OCI-LY1 (cell line): ENCODE measurements at regions not wholly inside any gene's neighbourhood (a gene's known extent, or its start where the extent isn't known, plus 50 kb on each side); places are given as distances from the start of the nearest gene placed in this dataset.

Experiments
- H2AFZ ChIP-seq: fragments of 200-600 bp; sonication (generic), shearing (Covaris generic); 2 replicates; pipeline ENCODE4 v1.6.0; 2014; ENCODE audit warnings: antibody characterized with exemption, mild to moderate bottlenecking, low read length
- H3F3A ChIP-seq: fragments of 200-600 bp; sonication (generic), shearing (Covaris generic); 2 replicates; pipeline ENCODE4 v1.6.0; 2014; ENCODE audit warnings: mild to moderate bottlenecking, antibody characterized with exemption, low read length, moderate library complexity; ENCODE audit not compliant: insufficient read depth
- H3K27ac ChIP-seq: fragments of 200-600 bp; sonication (generic); 2 replicates; pipeline ENCODE4 v1.5.1; 2014; ENCODE audit warnings: low read length, mixed run types, mild to moderate bottlenecking, low read depth; ENCODE audit not compliant: poor library complexity, severe bottlenecking
- H3K27me3 ChIP-seq: fragments of 200-600 bp; sonication (generic); 2 replicates; pipeline ENCODE4 v1.6.0; 2014; ENCODE audit warnings: antibody characterized with exemption, mild to moderate bottlenecking, low read length, moderate library complexity; ENCODE audit not compliant: insufficient read depth
- H3K36me3 ChIP-seq: fragments of 200-600 bp; sonication (generic); 2 replicates; pipeline ENCODE4 v1.6.1; 2014; ENCODE audit warnings: mild to moderate bottlenecking, antibody characterized with exemption, low read length, moderate library complexity, mixed read lengths; ENCODE audit not compliant: insufficient read depth
- H3K4me1 ChIP-seq: fragments of 200-600 bp; sonication (generic); 2 replicates; pipeline ENCODE4 v1.5.1; 2014; ENCODE audit warnings: mild to moderate bottlenecking, low read length, moderate library complexity; ENCODE audit not compliant: insufficient read depth, severe bottlenecking
- H3K4me2 ChIP-seq: fragments of 200-600 bp; sonication (generic), shearing (Covaris generic); 2 replicates; pipeline ENCODE4 v1.6.1; 2014; ENCODE audit warnings: low read length
- H3K4me3 ChIP-seq: fragments of 200-600 bp; sonication (generic); 2 replicates; pipeline ENCODE4 v1.5.1; 2014; ENCODE audit warnings: low read length, low read depth, mild to moderate bottlenecking, mixed read lengths; ENCODE audit not compliant: poor library complexity, severe bottlenecking
- H3K79me2 ChIP-seq: fragments of 200-600 bp; shearing (Covaris generic); 2 replicates; pipeline ENCODE4 v1.6.1; 2016; ENCODE audit warnings: mixed run types, low read length, mixed read lengths; ENCODE audit not compliant: insufficient read depth
- H3K9ac ChIP-seq: fragments of 200-600 bp; sonication (generic), shearing (Covaris generic); 2 replicates; pipeline ENCODE4 v1.6.1; 2014; ENCODE audit warnings: mild to moderate bottlenecking, low read length, mixed read lengths
- H3K9me2 ChIP-seq: fragments of 200-600 bp; sonication (generic), shearing (Covaris generic); 2 replicates; pipeline ENCODE4 v1.6.1; 2014; ENCODE audit warnings: low read depth, mild to moderate bottlenecking, low read length, mixed read lengths
- H3K9me3 ChIP-seq: fragments of 200-600 bp; shearing (Covaris generic); 2 replicates; pipeline ENCODE4 v1.6.1; 2014; ENCODE audit warnings: low read length, mixed read lengths
- H4K20me1 ChIP-seq: fragments of 200-600 bp; sonication (generic), shearing (Covaris generic); 2 replicates; pipeline ENCODE4 v1.6.0; 2016; ENCODE audit warnings: mild to moderate bottlenecking, low read length; ENCODE audit not compliant: insufficient read depth
- CTCF ChIP-seq: fragments of 200-600 bp; sonication (generic), shearing (Covaris generic); IDR thresholded peaks from 2 replicates; pipeline ENCODE4 v1.5.1; 2017; ENCODE audit warnings: mild to moderate bottlenecking, antibody characterized with exemption, low read length, moderate library complexity, mixed read lengths
- EZH2 ChIP-seq: fragments of 200-600 bp; sonication (generic), shearing (Covaris generic); IDR thresholded peaks from 2 replicates; pipeline ENCODE4 v1.8.0; 2017; ENCODE audit warnings: borderline replicate concordance, mixed run types, mild to moderate bottlenecking, antibody characterized with exemption, low read length, moderate library complexity, mixed read lengths

- Histone ChIP-seq H3K9me2 (no peaks in the 10 kb centered on the region), H3K9me3 (no peaks in the 10 kb centered on the region), H3K4me1 (no peaks in the 10 kb centered on the region), H3K4me3 (no peak overlapping the region), H3K27me3 (no peaks in the 10 kb centered on the region), H3K36me3 (no peaks in the 10 kb centered on the region), H3F3A (no peaks in the 10 kb centered on the region), H3K27ac (no peak overlapping the region), H3K4me2 (no peak overlapping the region), H2AFZ (no peak overlapping the region), H3K9ac (no peak overlapping the region), H3K79me2 (no peaks in the 10 kb centered on the region), H4K20me1 (no peaks in the 10 kb centered on the region)
- no peak for TF ChIP-seq EZH2
- no peak for TF ChIP-seq CTCF
Measured at GRCh38 chr3:189490749-189491148, 140.4 kb upstream of the TP63 start.

GRCh38 chr3:189491831-189492230, 139.4 kb upstream of the TP63 start:
- no peak for TF ChIP-seq CTCF
- no peak for TF ChIP-seq EZH2
- Histone ChIP-seq H4K20me1 (no peaks in the 10 kb centered on the region), H3K36me3 (no peaks in the 10 kb centered on the region), H3K79me2 (no peaks in the 10 kb centered on the region), H3K4me1 (no peaks in the 10 kb centered on the region), H3K4me3 (no peak overlapping the region), H3K27me3 (no peaks in the 10 kb centered on the region), H2AFZ (no peak overlapping the region), H3K27ac (no peak overlapping the region), H3K9me3 (no peaks in the 10 kb centered on the region), H3K9ac (no peak overlapping the region), H3K9me2 (no peaks in the 10 kb centered on the region), H3K4me2 (no peak overlapping the region), H3F3A (no peaks in the 10 kb centered on the region)

GRCh38 chr3:189493271-189493670, 137.9 kb upstream of the TP63 start:
- no peaks in the 10 kb centered on the region for H4K20me1 ChIP-seq
- H3K36me3 ChIP-seq = no peaks in the 10 kb centered on the region
- no peaks in the 10 kb centered on the region for H3K79me2 ChIP-seq
- H3K4me1 ChIP-seq = no peaks in the 10 kb centered on the region
- H3K9me2 ChIP-seq = no peaks in the 10 kb centered on the region
- no peak overlapping the region for H3K4me3 ChIP-seq
- no peak overlapping the region for H3K27ac ChIP-seq
- no peak overlapping the region for H3K9ac ChIP-seq
- H3K4me2 ChIP-seq = no peak overlapping the region
- H3K9me3 ChIP-seq = no peaks in the 10 kb centered on the region
- no peaks in the 10 kb centered on the region for H3K27me3 ChIP-seq
- H2AFZ ChIP-seq = no peak overlapping the region
- TF ChIP-seq CTCF (no peak), EZH2 (no peak)
- no peaks in the 10 kb centered on the region for H3F3A ChIP-seq
